GM21526 (cell line): ENCODE measurements at regions not wholly inside any gene's neighbourhood (a gene's known extent, or its start where the extent isn't known, plus 50 kb on each side); places are given as distances from the start of the nearest gene placed in this dataset.

Source experiments
- ATAC-seq: cut with Tn5 transposase; IDR thresholded peaks from one replicate; pipeline ENCODE4 v1.9.1; 2021; ENCODE audit warnings: moderate library complexity; ENCODE audit not compliant: unreplicated experiment, low FRiP score

- no peak for ATAC-seq
These were observed 120.1 kb upstream of the MGAT5 start for GRCh38 chr2:134133622-134134312.

GRCh38 chr2:134134313-134134706 is 119.6 kb upstream of the MGAT5 start:
- no peak for ATAC-seq

GRCh38 chr2:134134827-134135226 is 119.0 kb upstream of the MGAT5 start:
- no peak for ATAC-seq

- ATAC-seq, result no peak
These were observed 118.1 kb upstream of the MGAT5 start for GRCh38 chr2:134135793-134136192.

- no peak for ATAC-seq
These were observed 117.1 kb upstream of the MGAT5 start for GRCh38 chr2:134136731-134137130.

- no peak for ATAC-seq
These were observed 116.7 kb upstream of the MGAT5 start for GRCh38 chr2:134137182-134137611.

- ATAC-seq, result no peak
These were observed 115.8 kb upstream of the MGAT5 start for GRCh38 chr2:134138115-134138514.

- no peak for ATAC-seq
These were observed 114.3 kb upstream of the MGAT5 start for GRCh38 chr2:134139611-134140010.

GRCh38 chr2:134140251-134140661 is 113.6 kb upstream of the MGAT5 start:
- no peak for ATAC-seq

GRCh38 chr2:134141598-134142340 is 112.1 kb upstream of the MGAT5 start:
- no peak for ATAC-seq

GRCh38 chr2:134142341-134142738 is 111.5 kb upstream of the MGAT5 start:
- ATAC-seq, result no peak

GRCh38 chr2:134142903-134143302 is 111.0 kb upstream of the MGAT5 start:
- no peak for ATAC-seq

GRCh38 chr2:134143568-134143967 is 110.3 kb upstream of the MGAT5 start:
- no peak for ATAC-seq

- ATAC-seq, result no peak
These were observed 109.7 kb upstream of the MGAT5 start for GRCh38 chr2:134144081-134144596.

GRCh38 chr2:134144651-134145050 is 109.2 kb upstream of the MGAT5 start:
- ATAC-seq, result no peak

GRCh38 chr2:134145519-134145918 is 108.4 kb upstream of the MGAT5 start:
- no peak for ATAC-seq

- ATAC-seq, result no peak
These were observed 107.7 kb upstream of the MGAT5 start for GRCh38 chr2:134146161-134146560.

GRCh38 chr2:134146620-134147019 is 107.3 kb upstream of the MGAT5 start:
- no peak for ATAC-seq

- ATAC-seq, result no peak
These were observed 105.7 kb upstream of the MGAT5 start for GRCh38 chr2:134148172-134148571.

- no peak for ATAC-seq
These were observed 104.9 kb upstream of the MGAT5 start for GRCh38 chr2:134148843-134149472.

GRCh38 chr2:134149904-134150303 is 104.0 kb upstream of the MGAT5 start:
- ATAC-seq, result no peak
